Erythroblast (primary cell): ENCODE measurements at regions not wholly inside any gene's neighbourhood (a gene's known extent, or its start where the extent isn't known, plus 50 kb on each side); places are given as distances from the start of the nearest gene placed in this dataset.
"Not testable (repeated sequence)": the region's sequence is repeated elsewhere in the genome, so short reads cannot be mapped to it uniquely, and the experiment has no call there.

ENCODE experiments used
- DNase-seq, 2 experiments: peaks; one replicate each; lab custom pipeline; 2025; lab: John Stamatoyannopoulos, UW
- GATA1 ChIP-seq: IDR thresholded peaks from 2 replicates; pipeline ENCODE4 v1.6.1; 2011; ENCODE audit warnings: low read depth, mild to moderate bottlenecking, control low read depth, low read length, moderate library complexity
- POLR2A ChIP-seq: IDR thresholded peaks from 2 replicates; pipeline ENCODE4 v1.6.1; 2011; ENCODE audit warnings: mild to moderate bottlenecking, low read length

GRCh38 chr12:86456776-86457175 is 200.6 kb upstream of the MGAT4C start:
- DNase-seq: no peak
- TF ChIP-seq GATA1: no peak
- no peak for TF ChIP-seq POLR2A

- TF ChIP-seq GATA1: no peak
- TF ChIP-seq POLR2A: no peak
- no peak for DNase-seq
These were observed 200.1 kb upstream of the MGAT4C start for GRCh38 chr12:86456241-86456640.

GRCh38 chr12:86445356-86445755 is 189.2 kb upstream of the MGAT4C start:
- no peak for DNase-seq
- TF ChIP-seq POLR2A (no peak), GATA1 (no peak)

DNA sequence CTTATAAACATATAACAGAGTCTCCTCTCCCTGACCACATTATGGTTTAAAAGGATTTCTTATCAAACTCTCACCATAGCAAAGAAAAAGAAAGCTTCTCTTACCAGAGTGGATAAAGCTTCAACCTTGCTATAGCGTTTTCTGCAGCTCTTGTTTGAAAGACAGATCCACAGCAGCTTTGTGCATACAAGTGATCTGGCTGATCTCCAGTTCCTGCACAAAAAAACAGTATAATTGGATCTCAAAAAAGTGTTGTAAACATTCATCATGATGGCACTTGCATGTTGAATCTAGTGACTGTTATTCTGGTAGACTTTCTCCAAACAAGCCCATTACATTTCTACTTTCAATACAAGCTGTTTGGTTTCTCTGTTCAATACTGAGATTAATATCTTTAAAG is 178.9 kb upstream of the MGAT4C start:
- DNase-seq: no peak
- no peak for TF ChIP-seq POLR2A
- no peak for TF ChIP-seq GATA1

DNA sequence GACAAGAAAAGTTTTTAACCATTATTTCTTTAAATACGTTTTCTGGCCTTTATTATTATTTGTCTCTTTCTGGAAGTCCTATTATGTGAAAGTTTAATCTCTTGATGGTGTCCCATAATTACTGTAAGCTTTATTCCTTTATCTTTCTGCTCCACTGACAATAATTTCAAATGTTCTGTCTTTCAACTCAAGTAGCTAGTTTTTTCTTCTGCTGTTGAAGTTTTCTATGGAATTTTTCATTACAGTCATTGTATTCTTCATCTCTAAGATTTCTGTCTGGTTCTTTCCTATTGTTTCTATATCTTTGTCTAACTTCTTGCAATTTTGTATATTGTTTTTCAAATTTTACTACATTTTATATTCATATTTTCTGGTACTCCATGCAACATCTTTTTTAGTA is 173.6 kb upstream of the MGAT4C start:
- DNase-seq: no peak
- TF ChIP-seq POLR2A: no peak
- TF ChIP-seq GATA1: no peak

- TF ChIP-seq POLR2A: no peak
- TF ChIP-seq GATA1: no peak
- DNase-seq: no peak
These were observed 165.1 kb upstream of the MGAT4C start for GRCh38 chr12:86421333-86421732.

DNA sequence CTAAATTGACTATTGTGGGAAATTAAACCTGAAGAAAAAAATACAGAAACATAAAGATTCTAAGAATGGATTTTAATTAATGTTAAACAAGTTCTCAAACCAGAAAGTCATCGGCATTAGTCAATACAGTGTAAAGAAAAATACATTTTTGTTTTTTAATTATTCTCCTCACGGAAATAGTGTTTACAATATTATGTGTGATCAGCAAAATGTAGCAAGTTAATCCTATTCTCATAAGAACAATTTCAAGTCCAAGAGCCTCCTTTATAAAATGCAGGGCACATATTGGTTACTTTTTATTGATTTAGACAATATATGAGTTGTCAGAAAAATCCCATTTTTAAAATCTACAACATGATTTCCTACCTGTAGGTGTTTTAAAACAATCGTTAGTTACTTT is 158.0 kb upstream of the MGAT4C start:
- TF ChIP-seq GATA1 (no peak), POLR2A (no peak)
- no peak for DNase-seq

DNA sequence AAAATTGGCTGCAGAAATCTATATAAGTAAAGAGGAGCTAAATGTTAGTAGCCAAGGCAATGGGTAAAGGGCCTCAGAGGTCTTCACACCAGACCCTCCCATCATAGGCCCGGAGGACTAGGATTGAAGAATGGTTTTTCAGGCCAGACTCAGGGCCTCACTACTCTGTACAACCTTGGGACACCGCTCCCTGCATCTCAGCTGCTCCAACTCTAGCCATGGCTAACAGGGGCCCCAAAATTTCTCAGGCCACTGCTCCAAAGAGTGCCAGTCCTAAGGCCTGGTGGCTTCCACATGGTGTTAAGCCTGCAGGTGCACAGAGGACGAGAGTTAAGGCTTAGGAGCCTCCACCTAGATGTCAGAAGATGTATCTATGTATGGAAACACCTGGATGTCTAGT is 155.5 kb upstream of the MGAT4C start:
- DNase-seq: no peak
- TF ChIP-seq POLR2A: no peak
- TF ChIP-seq GATA1: no peak

GRCh38 chr12:86407620-86408208 is 151.5 kb upstream of the MGAT4C start:
- DNase-seq: no peak

GRCh38 chr12:86389949-86390348 is 133.8 kb upstream of the MGAT4C start:
- no peak for DNase-seq
- TF ChIP-seq GATA1 (no peak), POLR2A (no peak)

More at GRCh38 chr12:86407620-86408208, 151.5 kb upstream of the MGAT4C start:
- TF ChIP-seq POLR2A: no peak
- no peak for TF ChIP-seq GATA1

DNA sequence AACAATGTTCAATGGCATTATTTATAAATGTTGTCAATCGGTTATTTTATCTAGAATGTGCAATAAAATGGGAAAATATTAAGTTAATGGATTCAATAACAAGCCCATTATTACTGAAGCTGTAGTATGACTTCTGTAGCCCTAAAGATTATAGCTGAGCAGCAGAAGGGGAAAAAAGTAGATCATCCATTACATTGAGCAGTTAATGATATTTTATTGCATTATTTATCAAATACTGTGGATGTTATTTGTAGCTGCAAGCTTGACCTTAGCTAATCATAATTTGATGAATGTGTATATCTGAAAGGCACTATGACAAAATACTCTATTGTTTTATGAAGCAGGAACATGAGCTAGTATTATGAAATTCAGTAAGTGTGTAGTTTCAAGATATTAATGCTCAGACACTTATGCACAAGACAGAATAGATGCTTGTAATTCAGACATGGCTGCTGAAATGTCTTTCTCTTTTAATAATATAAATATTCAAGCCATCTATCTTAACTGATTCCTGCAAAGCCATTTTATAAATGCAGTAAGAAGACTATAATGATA is 131.5 kb upstream of the MGAT4C start:
- DNase-seq: no peak
- TF ChIP-seq POLR2A (no peak), GATA1 (no peak)

- DNase-seq: not testable (repeated sequence)
These were observed 127.6 kb upstream of the MGAT4C start for GRCh38 chr12:86383759-86384158.

DNA sequence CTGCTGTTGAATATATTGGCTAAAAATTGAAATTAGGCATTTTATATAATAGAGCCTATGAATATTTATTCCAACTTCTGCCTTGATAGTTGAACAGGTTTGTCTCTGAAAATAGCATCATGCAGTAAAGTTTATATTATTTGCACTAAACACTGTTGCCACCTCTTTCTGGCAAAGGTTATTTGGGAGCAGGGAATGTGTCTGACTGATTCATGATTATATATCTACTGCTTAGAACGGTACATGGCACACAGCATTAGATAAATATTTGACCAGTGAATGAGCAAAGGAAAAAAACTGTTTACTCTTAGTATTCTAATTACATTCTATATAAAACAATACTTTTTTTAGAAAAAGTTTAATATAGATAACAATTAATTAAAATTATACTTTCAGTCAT is 123.1 kb upstream of the MGAT4C start:
- TF ChIP-seq GATA1: no peak
- TF ChIP-seq POLR2A: no peak
- no peak for DNase-seq

DNA sequence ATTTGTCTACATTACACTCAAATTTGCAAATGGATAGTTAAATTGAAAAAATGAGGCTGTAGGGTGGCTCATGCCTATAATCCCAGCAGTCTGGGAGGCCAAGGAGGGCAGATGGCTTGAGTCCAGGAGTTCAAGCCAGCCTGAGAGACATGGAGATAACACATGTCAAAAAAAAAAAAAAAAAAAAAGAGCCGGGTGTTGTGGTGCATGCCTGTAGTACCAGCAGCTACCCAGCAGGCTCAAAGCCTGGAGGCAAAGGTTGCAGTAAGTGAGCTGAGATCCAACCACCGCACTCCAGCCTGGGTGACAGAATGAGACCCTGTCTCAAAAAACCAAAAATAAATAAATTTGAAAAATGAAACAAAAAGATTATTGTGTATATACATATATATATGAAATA is 119.9 kb upstream of the MGAT4C start:
- peak in 1 of 2 experiments; percentile 1 for DNase-seq
- TF ChIP-seq GATA1: no peak
- no peak for TF ChIP-seq POLR2A

DNA sequence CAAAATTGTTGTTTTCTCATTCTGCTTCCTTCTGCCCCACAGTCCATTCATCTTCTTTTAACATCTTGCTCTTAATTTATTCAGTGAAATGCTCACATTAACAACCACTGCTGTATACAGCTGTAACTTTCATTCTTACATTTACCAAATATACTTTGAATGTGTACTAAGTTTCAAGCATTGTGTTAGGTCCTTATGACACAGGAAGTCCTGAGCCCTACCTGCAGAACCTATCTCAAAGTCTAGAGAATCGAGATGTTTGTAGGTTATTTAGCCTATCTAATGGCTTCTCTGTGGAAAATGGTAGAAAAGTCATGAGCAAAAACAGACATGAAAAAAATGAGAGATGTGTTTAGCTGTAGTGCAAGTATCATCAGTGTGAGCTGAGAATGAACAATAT is 117.6 kb upstream of the MGAT4C start:
- TF ChIP-seq POLR2A: no peak
- TF ChIP-seq GATA1: no peak
- DNase-seq: no peak

DNA sequence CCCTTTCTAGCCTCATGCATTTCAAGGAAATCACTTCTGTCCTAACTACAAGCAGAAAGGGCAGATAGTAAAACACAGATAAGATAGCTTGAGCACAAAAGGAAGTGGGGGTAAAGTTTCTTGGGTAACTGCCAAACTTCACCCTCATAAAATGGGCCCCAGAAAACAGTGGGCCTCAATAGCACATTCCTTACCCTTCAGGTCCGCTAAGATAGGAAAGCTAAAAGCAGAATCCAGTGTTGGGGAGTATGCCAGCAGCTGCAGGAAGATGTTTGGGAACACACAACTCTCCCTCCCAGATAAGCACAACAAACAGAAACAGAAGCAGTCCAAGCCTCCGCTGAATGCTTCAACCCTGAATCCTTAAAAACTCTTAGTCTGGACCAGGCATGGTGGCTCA is 110.9 kb upstream of the MGAT4C start:
- no peak for DNase-seq
- TF ChIP-seq POLR2A: no peak
- TF ChIP-seq GATA1: no peak
